Neural progenitor cell (in vitro differentiated cells): ENCODE measurements at regions not wholly inside any gene's neighbourhood (a gene's known extent, or its start where the extent isn't known, plus 50 kb on each side); places are given as distances from the start of the nearest gene placed in this dataset.

Experiments
- DNase-seq: peaks from one replicate; pipeline ENCODE4 v3.0.0-alpha.2; 2016; ENCODE audit warnings: low spot score
- H2AFZ ChIP-seq: fragments of 200-600 bp; sonication (generic); replicated peaks from 2 replicates; pipeline ENCODE4 v1.6.1; 2016; ENCODE audit warnings: antibody characterized with exemption
- H3F3A ChIP-seq: fragments of 200-600 bp; sonication (generic); 2 replicates; pipeline ENCODE4 v1.6.1; 2016; ENCODE audit warnings: antibody characterized with exemption, low read depth
- H3K27ac ChIP-seq: fragments of 200-600 bp; sonication (generic); 2 replicates; pipeline ENCODE4 v1.5.1; 2016; ENCODE audit warnings: mild to moderate bottlenecking
- H3K27me3 ChIP-seq: fragments of 200-600 bp; sonication (generic); 2 replicates; pipeline ENCODE4 v1.6.1; 2016; ENCODE audit warnings: mild to moderate bottlenecking, moderate library complexity
- H3K36me3 ChIP-seq: fragments of 200-600 bp; sonication (generic); 2 replicates; pipeline ENCODE4 v1.5.1; 2016
- H3K4me1 ChIP-seq: fragments of 200-600 bp; sonication (generic); 2 replicates; pipeline ENCODE4 v1.6.1; 2016; ENCODE audit warnings: mixed run types
- H3K4me2 ChIP-seq: fragments of 200-600 bp; sonication (generic); 2 replicates; pipeline ENCODE4 v1.6.1; 2016
- H3K4me3 ChIP-seq: fragments of 200-600 bp; sonication (generic); 2 replicates; pipeline ENCODE4 v1.5.1; 2016
- H3K79me2 ChIP-seq: fragments of 200-600 bp; sonication (generic); 2 replicates; pipeline ENCODE4 v1.6.1; 2016; ENCODE audit warnings: low read depth
- H3K9ac ChIP-seq: fragments of 200-600 bp; sonication (generic); 2 replicates; pipeline ENCODE4 v1.6.1; 2016
- H3K9me3 ChIP-seq: fragments of 200-600 bp; sonication (generic); 2 replicates; pipeline ENCODE4 v1.5.1; 2016; ENCODE audit warnings: low read depth
- H4K20me1 ChIP-seq: fragments of 200-600 bp; sonication (generic); 2 replicates; pipeline ENCODE4 v1.6.1; 2016; ENCODE audit warnings: low read depth
- H3K27ac Mint-ChIP-seq: 3 replicates; pipeline ENCODE4 v1.8.0; 2021; ENCODE audit warnings: mixed read lengths
- H3K27me3 Mint-ChIP-seq: 2 replicates; pipeline ENCODE4 v1.8.0; 2022; ENCODE audit warnings: low read depth, mild to moderate bottlenecking, inconsistent platforms, moderate library complexity, mixed read lengths; ENCODE audit not compliant: insufficient read depth
- H3K36me3 Mint-ChIP-seq: 3 replicates; pipeline ENCODE4 v1.8.0; 2021; ENCODE audit warnings: mixed read lengths
- H3K4me1 Mint-ChIP-seq: 3 replicates; pipeline ENCODE4 v1.8.0; 2021; ENCODE audit warnings: mixed read lengths
- H3K4me3 Mint-ChIP-seq: 3 replicates; pipeline ENCODE4 v1.8.0; 2021; ENCODE audit warnings: mild to moderate bottlenecking, moderate library complexity, mixed read lengths
- H3K9me3 Mint-ChIP-seq: 3 replicates; pipeline ENCODE4 v1.8.0; 2020; ENCODE audit warnings: mixed read lengths
- CTCF ChIP-seq: fragments of 200-600 bp; sonication (generic); IDR thresholded peaks from 2 replicates; pipeline ENCODE4 v1.5.1; 2017; ENCODE audit warnings: antibody characterized with exemption, mild to moderate bottlenecking
- EZH2 ChIP-seq: fragments of 200-600 bp; sonication (generic); IDR thresholded peaks from 2 replicates; pipeline ENCODE4 v1.6.1; 2017; ENCODE audit warnings: antibody characterized with exemption, mild to moderate bottlenecking, moderate library complexity
- EZH2phosphoT487 ChIP-seq: fragments of 200-600 bp; sonication (generic); IDR thresholded peaks from 2 replicates; pipeline ENCODE4 v1.6.1; 2017; ENCODE audit warnings: antibody characterized with exemption

- no peaks in the 10 kb centered on the region for H3K9me3 Mint-ChIP-seq
- Histone ChIP-seq H3K4me2 (no peak overlapping the region), H2AFZ (no peak overlapping the region), H4K20me1 (no peaks in the 10 kb centered on the region), H3K79me2 (no peaks in the 10 kb centered on the region), H3K27ac (no peak overlapping the region), H3K9ac (no peak overlapping the region), H3K9me3 (no peaks in the 10 kb centered on the region), H3K36me3 (no peaks in the 10 kb centered on the region), H3K4me1 (no peaks in the 10 kb centered on the region), H3K4me3 (no peak overlapping the region), H3K27me3 (no peaks in the 10 kb centered on the region), H3F3A (no peaks in the 10 kb centered on the region)
- no peaks in the 10 kb centered on the region for H3K36me3 Mint-ChIP-seq
- DNase-seq: no peak
- no peak overlapping the region for H3K4me3 Mint-ChIP-seq
- TF ChIP-seq EZH2phosphoT487: no peak
- TF ChIP-seq EZH2: no peak
- TF ChIP-seq CTCF: no peak
- H3K4me1 Mint-ChIP-seq: no peaks in the 10 kb centered on the region
- H3K27ac Mint-ChIP-seq: no peak overlapping the region
- H3K27me3 Mint-ChIP-seq: no peaks in the 10 kb centered on the region
These were observed 50.3 kb upstream of the KYNU start for GRCh38 chr2:142827170-142827569.

- Mint-ChIP-seq H3K27me3 (no peaks in the 10 kb centered on the region), H3K4me1 (no peaks in the 10 kb centered on the region), H3K9me3 (no peaks in the 10 kb centered on the region), H3K4me3 (no peak overlapping the region), H3K27ac (no peak overlapping the region), H3K36me3 (no peaks in the 10 kb centered on the region)
- Histone ChIP-seq H3K36me3 (no peaks in the 10 kb centered on the region), H2AFZ (no peak overlapping the region), H3K9me3 (no peaks in the 10 kb centered on the region), H4K20me1 (no peaks in the 10 kb centered on the region), H3K4me1 (no peaks in the 10 kb centered on the region), H3K27me3 (no peaks in the 10 kb centered on the region), H3K27ac (no peak overlapping the region), H3K79me2 (no peaks in the 10 kb centered on the region), H3K4me3 (no peak overlapping the region), H3K9ac (no peak overlapping the region), H3K4me2 (no peak overlapping the region), H3F3A (no peaks in the 10 kb centered on the region)
- DNase-seq: no peak
- TF ChIP-seq EZH2phosphoT487: no peak
- no peak for TF ChIP-seq EZH2
- no peak for TF ChIP-seq CTCF
These were observed 51.6 kb upstream of the KYNU start for GRCh38 chr2:142825861-142826260.

GRCh38 chr2:142824756-142825155, 52.7 kb upstream of the KYNU start:
- no peak overlapping the region for H3K4me2 ChIP-seq
- no peaks in the 10 kb centered on the region for H4K20me1 ChIP-seq
- no peaks in the 10 kb centered on the region for H3K36me3 ChIP-seq
- H3K27me3 ChIP-seq: no peaks in the 10 kb centered on the region
- no peaks in the 10 kb centered on the region for H3K9me3 ChIP-seq
- H3K4me3 Mint-ChIP-seq: no peak overlapping the region
- H3K27me3 Mint-ChIP-seq: no peaks in the 10 kb centered on the region
- DNase-seq: no peak
- TF ChIP-seq EZH2: no peak
- TF ChIP-seq CTCF: no peak
- no peak for TF ChIP-seq EZH2phosphoT487
- H3K27ac ChIP-seq: no peak overlapping the region
- no peaks in the 10 kb centered on the region for H3K79me2 ChIP-seq
- H3K36me3 Mint-ChIP-seq: no peaks in the 10 kb centered on the region
- H2AFZ ChIP-seq: no peak overlapping the region
- no peak overlapping the region for H3K27ac Mint-ChIP-seq
- H3K9me3 Mint-ChIP-seq: no peaks in the 10 kb centered on the region
- no peaks in the 10 kb centered on the region for H3F3A ChIP-seq
- no peak overlapping the region for H3K4me3 ChIP-seq
- no peak overlapping the region for H3K9ac ChIP-seq
- no peaks in the 10 kb centered on the region for H3K4me1 ChIP-seq
- no peaks in the 10 kb centered on the region for H3K4me1 Mint-ChIP-seq

DNA sequence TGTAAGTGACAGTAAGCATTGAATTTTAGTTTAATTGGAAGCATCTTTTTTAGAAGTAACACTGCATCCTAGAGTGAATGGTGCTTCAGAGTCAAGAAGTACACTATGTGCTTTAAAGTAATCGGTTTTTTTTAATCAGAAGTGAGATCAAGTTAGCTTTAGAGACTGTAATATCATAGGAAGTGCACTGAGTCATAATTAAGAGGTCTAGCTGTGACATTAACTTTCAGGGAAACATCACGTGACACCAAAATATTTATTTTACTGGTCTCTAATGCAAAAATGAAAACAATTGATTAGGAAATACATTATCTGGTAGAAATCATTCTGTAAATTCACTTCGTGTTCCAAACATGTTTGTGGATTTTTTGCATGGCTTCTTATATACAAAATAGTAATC, 55.3 kb upstream of the KYNU start:
- Histone ChIP-seq H3K4me1 (no peaks in the 10 kb centered on the region), H2AFZ (no peak overlapping the region), H3F3A (no peaks in the 10 kb centered on the region), H3K27ac (no peak overlapping the region), H4K20me1 (no peaks in the 10 kb centered on the region), H3K36me3 (no peaks in the 10 kb centered on the region), H3K9me3 (no peaks in the 10 kb centered on the region), H3K27me3 (no peaks in the 10 kb centered on the region), H3K9ac (no peak overlapping the region), H3K4me2 (no peak overlapping the region), H3K4me3 (no peak overlapping the region), H3K79me2 (no peaks in the 10 kb centered on the region)
- no peaks in the 10 kb centered on the region for H3K9me3 Mint-ChIP-seq
- TF ChIP-seq CTCF: no peak
- TF ChIP-seq EZH2: no peak
- no peak for TF ChIP-seq EZH2phosphoT487
- no peak overlapping the region for H3K27ac Mint-ChIP-seq
- no peaks in the 10 kb centered on the region for H3K4me1 Mint-ChIP-seq
- no peak overlapping the region for H3K4me3 Mint-ChIP-seq
- DNase-seq: no peak
- no peaks in the 10 kb centered on the region for H3K36me3 Mint-ChIP-seq
- no peaks in the 10 kb centered on the region for H3K27me3 Mint-ChIP-seq
